ENCODE measurements at regions not wholly inside any gene's neighbourhood (a gene's known extent, or its start where the extent isn't known, plus 50 kb on each side); places are given as distances from the start of the nearest gene placed in this dataset.

GRCh38 chr16:52095471-52095870 lies 451.5 kb downstream of the TOX3 start:
- no peaks in the 10 kb centered on the region for H3K79me2 ChIP-seq (replicated peaks; ENCODE audit: insufficient read depth)
- H3K36me3 ChIP-seq (ENCODE audit: insufficient read depth): no peaks in the 10 kb centered on the region
- Mint-ChIP-seq H3K27ac (no peak overlapping the region), H3K36me3 (ENCODE audit: low read depth) (no peaks in the 10 kb centered on the region), H3K4me3 (no peak overlapping the region), H3K27me3 (ENCODE audit: insufficient read depth, low read depth, poor library complexity) (peaks cover 3% of the 10 kb centered on the region), H3K9me3 (no peaks in the 10 kb centered on the region), H3K4me1 (no peaks in the 10 kb centered on the region)
- H3K9me2 ChIP-seq (ENCODE audit: insufficient read depth): 0 out of 2 replicates have a peak, but pooled peaks cover 16% of the 10 kb centered on the region
- H3F3A ChIP-seq (replicated peaks; ENCODE audit: low read depth): no peaks in the 10 kb centered on the region
- H3K4me2 ChIP-seq: no peak overlapping the region
- no peak for DNase-seq (ENCODE audit: low spot score)
- no peak overlapping the region for H3K4me3 ChIP-seq
- TF ChIP-seq, protein P1, sequence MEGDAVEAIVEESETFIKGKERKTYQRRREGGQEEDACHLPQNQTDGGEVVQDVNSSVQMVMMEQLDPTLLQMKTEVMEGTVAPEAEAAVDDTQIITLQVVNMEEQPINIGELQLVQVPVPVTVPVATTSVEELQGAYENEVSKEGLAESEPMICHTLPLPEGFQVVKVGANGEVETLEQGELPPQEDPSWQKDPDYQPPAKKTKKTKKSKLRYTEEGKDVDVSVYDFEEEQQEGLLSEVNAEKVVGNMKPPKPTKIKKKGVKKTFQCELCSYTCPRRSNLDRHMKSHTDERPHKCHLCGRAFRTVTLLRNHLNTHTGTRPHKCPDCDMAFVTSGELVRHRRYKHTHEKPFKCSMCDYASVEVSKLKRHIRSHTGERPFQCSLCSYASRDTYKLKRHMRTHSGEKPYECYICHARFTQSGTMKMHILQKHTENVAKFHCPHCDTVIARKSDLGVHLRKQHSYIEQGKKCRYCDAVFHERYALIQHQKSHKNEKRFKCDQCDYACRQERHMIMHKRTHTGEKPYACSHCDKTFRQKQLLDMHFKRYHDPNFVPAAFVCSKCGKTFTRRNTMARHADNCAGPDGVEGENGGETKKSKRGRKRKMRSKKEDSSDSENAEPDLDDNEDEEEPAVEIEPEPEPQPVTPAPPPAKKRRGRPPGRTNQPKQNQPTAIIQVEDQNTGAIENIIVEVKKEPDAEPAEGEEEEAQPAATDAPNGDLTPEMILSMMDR (conservative IDR thresholded peaks at IDR 0.05; ENCODE audit: low read depth in 2 of 2): no peak
- no peak for TF ChIP-seq JUNB (IDR thresholded peaks at IDR 0.05; ENCODE audit: unreplicated experiment)
- no peak for TF ChIP-seq POLR2AphosphoS5 (IDR thresholded peaks at IDR 0.05; ENCODE audit: low read depth)
- no peak for TF ChIP-seq STAT1 (IDR thresholded peaks at IDR 0.05; ENCODE audit: unreplicated experiment)
- TF ChIP-seq CREB1 (CRISPR knock-in tag; IDR thresholded peaks at IDR 0.05; ENCODE audit: low read depth): no peak
- no peak for TF ChIP-seq ZNF114 (CRISPR knock-in tag; IDR thresholded peaks at IDR 0.05)
- TF ChIP-seq EZH2 (IDR thresholded peaks at IDR 0.05; ENCODE audit: low read depth, unreplicated experiment): no peak
- TF ChIP-seq, protein P2, sequence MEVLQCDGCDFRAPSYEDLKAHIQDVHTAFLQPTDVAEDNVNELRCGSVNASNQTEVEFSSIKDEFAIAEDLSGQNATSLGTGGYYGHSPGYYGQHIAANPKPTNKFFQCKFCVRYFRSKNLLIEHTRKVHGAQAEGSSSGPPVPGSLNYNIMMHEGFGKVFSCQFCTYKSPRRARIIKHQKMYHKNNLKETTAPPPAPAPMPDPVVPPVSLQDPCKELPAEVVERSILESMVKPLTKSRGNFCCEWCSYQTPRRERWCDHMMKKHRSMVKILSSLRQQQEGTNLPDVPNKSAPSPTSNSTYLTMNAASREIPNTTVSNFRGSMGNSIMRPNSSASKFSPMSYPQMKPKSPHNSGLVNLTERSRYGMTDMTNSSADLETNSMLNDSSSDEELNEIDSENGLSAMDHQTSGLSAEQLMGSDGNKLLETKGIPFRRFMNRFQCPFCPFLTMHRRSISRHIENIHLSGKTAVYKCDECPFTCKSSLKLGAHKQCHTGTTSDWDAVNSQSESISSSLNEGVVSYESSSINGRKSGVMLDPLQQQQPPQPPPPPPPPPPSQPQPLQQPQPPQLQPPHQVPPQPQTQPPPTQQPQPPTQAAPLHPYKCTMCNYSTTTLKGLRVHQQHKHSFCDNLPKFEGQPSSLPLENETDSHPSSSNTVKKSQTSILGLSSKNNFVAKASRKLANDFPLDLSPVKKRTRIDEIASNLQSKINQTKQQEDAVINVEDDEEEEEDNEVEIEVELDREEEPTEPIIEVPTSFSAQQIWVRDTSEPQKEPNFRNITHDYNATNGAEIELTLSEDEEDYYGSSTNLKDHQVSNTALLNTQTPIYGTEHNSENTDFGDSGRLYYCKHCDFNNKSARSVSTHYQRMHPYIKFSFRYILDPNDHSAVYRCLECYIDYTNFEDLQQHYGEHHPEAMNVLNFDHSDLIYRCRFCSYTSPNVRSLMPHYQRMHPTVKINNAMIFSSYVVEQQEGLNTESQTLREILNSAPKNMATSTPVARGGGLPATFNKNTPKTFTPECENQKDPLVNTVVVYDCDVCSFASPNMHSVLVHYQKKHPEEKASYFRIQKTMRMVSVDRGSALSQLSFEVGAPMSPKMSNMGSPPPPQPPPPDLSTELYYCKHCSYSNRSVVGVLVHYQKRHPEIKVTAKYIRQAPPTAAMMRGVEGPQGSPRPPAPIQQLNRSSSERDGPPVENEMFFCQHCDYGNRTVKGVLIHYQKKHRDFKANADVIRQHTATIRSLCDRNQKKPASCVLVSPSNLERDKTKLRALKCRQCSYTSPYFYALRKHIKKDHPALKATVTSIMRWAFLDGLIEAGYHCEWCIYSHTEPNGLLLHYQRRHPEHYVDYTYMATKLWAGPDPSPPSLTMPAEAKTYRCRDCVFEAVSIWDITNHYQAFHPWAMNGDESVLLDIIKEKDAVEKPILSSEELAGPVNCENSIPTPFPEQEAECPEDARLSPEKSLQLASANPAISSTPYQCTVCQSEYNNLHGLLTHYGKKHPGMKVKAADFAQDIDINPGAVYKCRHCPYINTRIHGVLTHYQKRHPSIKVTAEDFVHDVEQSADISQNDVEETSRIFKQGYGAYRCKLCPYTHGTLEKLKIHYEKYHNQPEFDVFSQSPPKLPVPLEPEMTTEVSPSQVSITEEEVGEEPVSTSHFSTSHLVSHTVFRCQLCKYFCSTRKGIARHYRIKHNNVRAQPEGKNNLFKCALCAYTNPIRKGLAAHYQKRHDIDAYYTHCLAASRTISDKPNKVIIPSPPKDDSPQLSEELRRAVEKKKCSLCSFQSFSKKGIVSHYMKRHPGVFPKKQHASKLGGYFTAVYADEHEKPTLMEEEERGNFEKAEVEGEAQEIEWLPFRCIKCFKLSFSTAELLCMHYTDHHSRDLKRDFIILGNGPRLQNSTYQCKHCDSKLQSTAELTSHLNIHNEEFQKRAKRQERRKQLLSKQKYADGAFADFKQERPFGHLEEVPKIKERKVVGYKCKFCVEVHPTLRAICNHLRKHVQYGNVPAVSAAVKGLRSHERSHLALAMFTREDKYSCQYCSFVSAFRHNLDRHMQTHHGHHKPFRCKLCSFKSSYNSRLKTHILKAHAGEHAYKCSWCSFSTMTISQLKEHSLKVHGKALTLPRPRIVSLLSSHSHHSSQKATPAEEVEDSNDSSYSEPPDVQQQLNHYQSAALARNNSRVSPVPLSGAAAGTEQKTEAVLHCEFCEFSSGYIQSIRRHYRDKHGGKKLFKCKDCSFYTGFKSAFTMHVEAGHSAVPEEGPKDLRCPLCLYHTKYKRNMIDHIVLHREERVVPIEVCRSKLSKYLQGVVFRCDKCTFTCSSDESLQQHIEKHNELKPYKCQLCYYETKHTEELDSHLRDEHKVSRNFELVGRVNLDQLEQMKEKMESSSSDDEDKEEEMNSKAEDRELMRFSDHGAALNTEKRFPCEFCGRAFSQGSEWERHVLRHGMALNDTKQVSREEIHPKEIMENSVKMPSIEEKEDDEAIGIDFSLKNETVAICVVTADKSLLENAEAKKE (CRISPR knock-in tag; IDR thresholded peaks at IDR 0.05): no peak
- TF ChIP-seq, protein P3, sequence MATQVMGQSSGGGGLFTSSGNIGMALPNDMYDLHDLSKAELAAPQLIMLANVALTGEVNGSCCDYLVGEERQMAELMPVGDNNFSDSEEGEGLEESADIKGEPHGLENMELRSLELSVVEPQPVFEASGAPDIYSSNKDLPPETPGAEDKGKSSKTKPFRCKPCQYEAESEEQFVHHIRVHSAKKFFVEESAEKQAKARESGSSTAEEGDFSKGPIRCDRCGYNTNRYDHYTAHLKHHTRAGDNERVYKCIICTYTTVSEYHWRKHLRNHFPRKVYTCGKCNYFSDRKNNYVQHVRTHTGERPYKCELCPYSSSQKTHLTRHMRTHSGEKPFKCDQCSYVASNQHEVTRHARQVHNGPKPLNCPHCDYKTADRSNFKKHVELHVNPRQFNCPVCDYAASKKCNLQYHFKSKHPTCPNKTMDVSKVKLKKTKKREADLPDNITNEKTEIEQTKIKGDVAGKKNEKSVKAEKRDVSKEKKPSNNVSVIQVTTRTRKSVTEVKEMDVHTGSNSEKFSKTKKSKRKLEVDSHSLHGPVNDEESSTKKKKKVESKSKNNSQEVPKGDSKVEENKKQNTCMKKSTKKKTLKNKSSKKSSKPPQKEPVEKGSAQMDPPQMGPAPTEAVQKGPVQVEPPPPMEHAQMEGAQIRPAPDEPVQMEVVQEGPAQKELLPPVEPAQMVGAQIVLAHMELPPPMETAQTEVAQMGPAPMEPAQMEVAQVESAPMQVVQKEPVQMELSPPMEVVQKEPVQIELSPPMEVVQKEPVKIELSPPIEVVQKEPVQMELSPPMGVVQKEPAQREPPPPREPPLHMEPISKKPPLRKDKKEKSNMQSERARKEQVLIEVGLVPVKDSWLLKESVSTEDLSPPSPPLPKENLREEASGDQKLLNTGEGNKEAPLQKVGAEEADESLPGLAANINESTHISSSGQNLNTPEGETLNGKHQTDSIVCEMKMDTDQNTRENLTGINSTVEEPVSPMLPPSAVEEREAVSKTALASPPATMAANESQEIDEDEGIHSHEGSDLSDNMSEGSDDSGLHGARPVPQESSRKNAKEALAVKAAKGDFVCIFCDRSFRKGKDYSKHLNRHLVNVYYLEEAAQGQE (IDR thresholded peaks at IDR 0.05; ENCODE audit: unreplicated experiment): no peak
- no peak for TF ChIP-seq NANOG (IDR thresholded peaks at IDR 0.05; ENCODE audit: borderline replicate concordance)
- TF ChIP-seq ZNF331 (CRISPR knock-in tag; IDR thresholded peaks at IDR 0.05; ENCODE audit: low read depth): no peak
- TF ChIP-seq EZH2phosphoT487 (IDR thresholded peaks at IDR 0.05; ENCODE audit: unreplicated experiment): no peak
- TF ChIP-seq, protein P4, sequence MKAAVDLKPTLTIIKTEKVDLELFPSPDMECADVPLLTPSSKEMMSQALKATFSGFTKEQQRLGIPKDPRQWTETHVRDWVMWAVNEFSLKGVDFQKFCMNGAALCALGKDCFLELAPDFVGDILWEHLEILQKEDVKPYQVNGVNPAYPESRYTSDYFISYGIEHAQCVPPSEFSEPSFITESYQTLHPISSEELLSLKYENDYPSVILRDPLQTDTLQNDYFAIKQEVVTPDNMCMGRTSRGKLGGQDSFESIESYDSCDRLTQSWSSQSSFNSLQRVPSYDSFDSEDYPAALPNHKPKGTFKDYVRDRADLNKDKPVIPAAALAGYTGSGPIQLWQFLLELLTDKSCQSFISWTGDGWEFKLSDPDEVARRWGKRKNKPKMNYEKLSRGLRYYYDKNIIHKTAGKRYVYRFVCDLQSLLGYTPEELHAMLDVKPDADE (IDR thresholded peaks at IDR 0.05): no peak
- no peak for ATAC-seq
- H4K20me1 ChIP-seq (replicated peaks; ENCODE audit: insufficient read depth): no peaks in the 10 kb centered on the region
- H3K27ac ChIP-seq (ENCODE audit: low read depth): no peak overlapping the region
- H3K27me3 ChIP-seq (ENCODE audit: insufficient read depth): no peaks in the 10 kb centered on the region
- H2AFZ ChIP-seq: peak overlapping the region; percentile 74; the same call in 1 of the 2 replicates
- no peaks in the 10 kb centered on the region for H3K4me1 ChIP-seq (ENCODE audit: insufficient read depth)
